ENCODE measurements at regions not wholly inside any gene's neighbourhood (a gene's known extent, or its start where the extent isn't known, plus 50 kb on each side); places are given as distances from the start of the nearest gene placed in this dataset.

- H3K9ac ChIP-seq: no peak overlapping the region
- H3K27ac ChIP-seq: no peak overlapping the region
- H4K20me1 ChIP-seq (ENCODE audit: insufficient read depth): no peaks in the 10 kb centered on the region
- no peak overlapping the region for H3K4me3 ChIP-seq
- no peaks in the 10 kb centered on the region for H3K9me3 ChIP-seq (ENCODE audit: low read depth)
- H3K27me3 ChIP-seq (replicated peaks; ENCODE audit: insufficient read depth): no peaks in the 10 kb centered on the region
- no peaks in the 10 kb centered on the region for H3F3A ChIP-seq (ENCODE audit: insufficient read depth)
- in situ Hi-C loops (cut with MboI): no loop called here
- DNase-seq: no peak
- whole genome bisulfite sequencing, 2 experiments (ENCODE audit: low coverage in 1 of 2, low lambda C conversion rate in 2 of 2, missing lambda C conversion rate in 2 of 2): 53 to 59% methylated on average over 4 of the region's 4 CpGs
- H2AFZ ChIP-seq: peak overlapping the region; percentile 77
- H3K4me1 ChIP-seq (ENCODE audit: insufficient read depth): peaks cover 19% of the 10 kb centered on the region
- no peaks in the 10 kb centered on the region for H3K36me3 ChIP-seq (ENCODE audit: low read depth)
- H3K4me2 ChIP-seq (ENCODE audit: unreplicated experiment): peak overlapping the region; percentile 98
- no peaks in the 10 kb centered on the region for H3K79me2 ChIP-seq (ENCODE audit: insufficient read depth)
- TF ChIP-seq EZH2 (IDR thresholded peaks at IDR 0.05; ENCODE audit: insufficient read depth, poor library complexity, severe bottlenecking) (no peak), EZH2phosphoT487 (IDR thresholded peaks at IDR 0.05; ENCODE audit: insufficient read depth, low read depth) (no peak)
- H3K9me2 ChIP-seq (ENCODE audit: insufficient read depth): no peaks in the 10 kb centered on the region
Observed at GRCh38 chr6:140320081-140321080, 945.9 kb upstream of the CITED2 start.

- no peaks in the 10 kb centered on the region for H4K20me1 ChIP-seq (ENCODE audit: insufficient read depth)
- in situ Hi-C loops (cut with MboI): no loop called here
- no peaks in the 10 kb centered on the region for H3K9me2 ChIP-seq (ENCODE audit: insufficient read depth)
- peak overlapping the region; percentile 59 for H3K4me3 ChIP-seq
- H3K36me3 ChIP-seq (ENCODE audit: low read depth): no peaks in the 10 kb centered on the region
- H3F3A ChIP-seq (ENCODE audit: insufficient read depth): no peaks in the 10 kb centered on the region
- H3K9me3 ChIP-seq (ENCODE audit: low read depth): no peaks in the 10 kb centered on the region
- peaks cover 19% of the 10 kb centered on the region for H3K4me1 ChIP-seq (ENCODE audit: insufficient read depth)
- H2AFZ ChIP-seq: peak overlapping the region; percentile 89
- peak overlapping the region; percentile 98 for H3K4me2 ChIP-seq (ENCODE audit: unreplicated experiment)
- TF ChIP-seq EZH2phosphoT487 (IDR thresholded peaks at IDR 0.05; ENCODE audit: insufficient read depth, low read depth) (no peak), EZH2 (IDR thresholded peaks at IDR 0.05; ENCODE audit: insufficient read depth, poor library complexity, severe bottlenecking) (no peak)
- DNase-seq: peak; percentile 43
- peak overlapping the region; percentile 39 for H3K9ac ChIP-seq
- no peaks in the 10 kb centered on the region for H3K27me3 ChIP-seq (replicated peaks; ENCODE audit: insufficient read depth)
- WGBS, 2 experiments (ENCODE audit: low coverage in 1 of 2, low lambda C conversion rate in 2 of 2, missing lambda C conversion rate in 2 of 2): 11 to 19% methylated on average over 2 of the region's 2 CpGs
- H3K27ac ChIP-seq: no peak overlapping the region
- H3K79me2 ChIP-seq (ENCODE audit: insufficient read depth): no peaks in the 10 kb centered on the region
Observed at GRCh38 chr6:140319209-140319608, 944.8 kb upstream of the CITED2 start.

- Histone ChIP-seq H3K9me2 (ENCODE audit: insufficient read depth) (no peaks in the 10 kb centered on the region), H3F3A (ENCODE audit: insufficient read depth) (no peaks in the 10 kb centered on the region), H3K79me2 (ENCODE audit: insufficient read depth) (no peaks in the 10 kb centered on the region), H3K9ac (no peak overlapping the region), H3K27me3 (replicated peaks; ENCODE audit: insufficient read depth) (no peaks in the 10 kb centered on the region), H3K4me2 (ENCODE audit: unreplicated experiment) (no peak overlapping the region), H3K36me3 (ENCODE audit: low read depth) (no peaks in the 10 kb centered on the region), H3K9me3 (ENCODE audit: low read depth) (no peaks in the 10 kb centered on the region), H3K4me3 (no peak overlapping the region), H2AFZ (peak overlapping the region; percentile 89), H4K20me1 (ENCODE audit: insufficient read depth) (no peaks in the 10 kb centered on the region), H3K27ac (no peak overlapping the region), H3K4me1 (ENCODE audit: insufficient read depth) (peaks cover 19% of the 10 kb centered on the region)
- no peak for DNase-seq
- 95 to 96% methylated on average over 3 of the region's 3 CpGs for WGBS, 2 experiments (ENCODE audit: low coverage in 1 of 2, low lambda C conversion rate in 2 of 2, missing lambda C conversion rate in 2 of 2)
- TF ChIP-seq EZH2phosphoT487 (IDR thresholded peaks at IDR 0.05; ENCODE audit: insufficient read depth, low read depth) (no peak), EZH2 (IDR thresholded peaks at IDR 0.05; ENCODE audit: insufficient read depth, poor library complexity, severe bottlenecking) (no peak)
- in situ Hi-C loops (cut with MboI): no loop called here
Observed at GRCh38 chr6:140318408-140318807, 944.0 kb upstream of the CITED2 start.

- no peaks in the 10 kb centered on the region for H3K27me3 ChIP-seq (replicated peaks; ENCODE audit: insufficient read depth)
- no peak overlapping the region for H3K4me2 ChIP-seq (ENCODE audit: unreplicated experiment)
- H3K36me3 ChIP-seq (ENCODE audit: low read depth): no peaks in the 10 kb centered on the region
- WGBS, 2 experiments (ENCODE audit: low coverage in 1 of 2, low lambda C conversion rate in 2 of 2, missing lambda C conversion rate in 2 of 2): 90 to 98% methylated on average over 2 of the region's 2 CpGs
- no peak for DNase-seq
- H3F3A ChIP-seq (ENCODE audit: insufficient read depth): no peaks in the 10 kb centered on the region
- no peak overlapping the region for H3K27ac ChIP-seq
- H3K9ac ChIP-seq: no peak overlapping the region
- TF ChIP-seq EZH2phosphoT487 (IDR thresholded peaks at IDR 0.05; ENCODE audit: insufficient read depth, low read depth) (no peak), EZH2 (IDR thresholded peaks at IDR 0.05; ENCODE audit: insufficient read depth, poor library complexity, severe bottlenecking) (no peak)
- no peak overlapping the region for H3K4me3 ChIP-seq
- H3K4me1 ChIP-seq (ENCODE audit: insufficient read depth): peaks cover 19% of the 10 kb centered on the region
- no peaks in the 10 kb centered on the region for H3K9me3 ChIP-seq (ENCODE audit: low read depth)
- in situ Hi-C loops (cut with MboI): no loop called here
- no peaks in the 10 kb centered on the region for H4K20me1 ChIP-seq (ENCODE audit: insufficient read depth)
- no peaks in the 10 kb centered on the region for H3K79me2 ChIP-seq (ENCODE audit: insufficient read depth)
- no peaks in the 10 kb centered on the region for H3K9me2 ChIP-seq (ENCODE audit: insufficient read depth)
- no peak overlapping the region for H2AFZ ChIP-seq
Observed at GRCh38 chr6:140317950-140318349, 943.5 kb upstream of the CITED2 start.

Measured in GM23248 (cell line).